ENCODE measurements at regions not wholly inside any gene's neighbourhood (a gene's known extent, or its start where the extent isn't known, plus 50 kb on each side); places are given as distances from the start of the nearest gene placed in this dataset.

DNA sequence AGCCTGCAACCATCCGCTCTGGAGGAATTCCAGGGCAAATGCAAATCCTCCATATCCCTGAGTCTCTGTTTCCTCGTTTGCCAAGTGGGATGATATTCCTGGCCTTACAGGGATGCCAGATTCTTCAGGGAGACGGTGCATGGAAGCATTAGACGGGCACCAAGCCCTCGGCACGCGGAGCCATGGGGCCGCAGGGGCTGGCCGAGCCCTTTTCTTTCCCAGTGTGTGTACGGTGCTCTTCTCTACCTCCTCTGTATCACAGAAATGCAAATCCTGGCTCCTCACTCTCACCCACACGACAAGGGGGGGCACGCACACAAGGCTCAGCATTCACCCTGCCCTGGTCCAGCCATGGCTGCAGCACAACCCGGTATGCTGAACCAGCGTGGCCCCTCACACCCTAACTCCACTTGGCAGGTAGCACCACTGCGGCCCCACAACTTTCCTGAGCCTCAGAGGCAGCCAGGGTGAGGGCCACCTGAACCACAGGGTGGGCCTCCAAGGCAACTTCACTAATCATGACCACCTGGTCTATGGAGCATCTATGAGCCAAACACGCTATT lies 64.1 kb upstream of the SALL3 start:
- Mint-ChIP-seq H3K27me3 (ENCODE audit: low read depth) (peaks cover 4% of the 10 kb centered on the region), H3K27ac (ENCODE audit: unreplicated experiment) (no peak overlapping the region), H3K9me3 (peaks cover 8% of the 10 kb centered on the region), H3K4me3 (no peak overlapping the region), H3K4me1 (peaks cover 4% of the 10 kb centered on the region), H3K36me3 (ENCODE audit: low read depth) (peaks cover 3% of the 10 kb centered on the region)
- DNase-seq (ENCODE audit: low read depth, low spot score): no peak
- TF ChIP-seq, protein P1, sequence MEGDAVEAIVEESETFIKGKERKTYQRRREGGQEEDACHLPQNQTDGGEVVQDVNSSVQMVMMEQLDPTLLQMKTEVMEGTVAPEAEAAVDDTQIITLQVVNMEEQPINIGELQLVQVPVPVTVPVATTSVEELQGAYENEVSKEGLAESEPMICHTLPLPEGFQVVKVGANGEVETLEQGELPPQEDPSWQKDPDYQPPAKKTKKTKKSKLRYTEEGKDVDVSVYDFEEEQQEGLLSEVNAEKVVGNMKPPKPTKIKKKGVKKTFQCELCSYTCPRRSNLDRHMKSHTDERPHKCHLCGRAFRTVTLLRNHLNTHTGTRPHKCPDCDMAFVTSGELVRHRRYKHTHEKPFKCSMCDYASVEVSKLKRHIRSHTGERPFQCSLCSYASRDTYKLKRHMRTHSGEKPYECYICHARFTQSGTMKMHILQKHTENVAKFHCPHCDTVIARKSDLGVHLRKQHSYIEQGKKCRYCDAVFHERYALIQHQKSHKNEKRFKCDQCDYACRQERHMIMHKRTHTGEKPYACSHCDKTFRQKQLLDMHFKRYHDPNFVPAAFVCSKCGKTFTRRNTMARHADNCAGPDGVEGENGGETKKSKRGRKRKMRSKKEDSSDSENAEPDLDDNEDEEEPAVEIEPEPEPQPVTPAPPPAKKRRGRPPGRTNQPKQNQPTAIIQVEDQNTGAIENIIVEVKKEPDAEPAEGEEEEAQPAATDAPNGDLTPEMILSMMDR (conservative IDR thresholded peaks at IDR 0.05): no peak

DNA sequence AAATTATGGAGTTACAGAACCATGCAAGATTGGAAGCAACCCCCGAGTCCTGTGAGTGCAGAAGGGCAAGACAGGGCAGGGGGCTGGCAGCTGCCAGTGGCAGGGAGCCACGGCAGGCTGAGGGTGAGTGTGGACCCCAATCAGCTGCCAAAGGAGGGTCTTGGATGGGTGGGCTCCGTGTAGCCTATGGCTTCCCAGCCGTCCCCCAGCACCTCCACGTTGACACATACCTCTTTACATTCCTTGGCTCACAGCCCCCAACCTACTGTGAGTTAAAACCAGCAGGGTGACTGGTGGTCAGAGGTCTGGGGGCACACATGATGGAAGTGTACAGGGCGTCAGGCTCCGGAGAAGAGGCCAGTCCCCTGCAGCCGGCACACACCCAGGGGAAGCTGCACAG lies 60.9 kb upstream of the SALL3 start:
- peaks cover 4% of the 10 kb centered on the region for H3K27me3 Mint-ChIP-seq (ENCODE audit: low read depth)
- H3K9me3 Mint-ChIP-seq: peaks cover 8% of the 10 kb centered on the region
- DNase-seq (ENCODE audit: low read depth, low spot score): no peak
- peaks cover 3% of the 10 kb centered on the region for H3K36me3 Mint-ChIP-seq (ENCODE audit: low read depth)
- no peak overlapping the region for H3K27ac Mint-ChIP-seq (ENCODE audit: unreplicated experiment)
- TF ChIP-seq, protein P1 (conservative IDR thresholded peaks at IDR 0.05): no peak
- H3K4me1 Mint-ChIP-seq: peaks cover under 1% of the 10 kb centered on the region
- no peak overlapping the region for H3K4me3 Mint-ChIP-seq

DNA sequence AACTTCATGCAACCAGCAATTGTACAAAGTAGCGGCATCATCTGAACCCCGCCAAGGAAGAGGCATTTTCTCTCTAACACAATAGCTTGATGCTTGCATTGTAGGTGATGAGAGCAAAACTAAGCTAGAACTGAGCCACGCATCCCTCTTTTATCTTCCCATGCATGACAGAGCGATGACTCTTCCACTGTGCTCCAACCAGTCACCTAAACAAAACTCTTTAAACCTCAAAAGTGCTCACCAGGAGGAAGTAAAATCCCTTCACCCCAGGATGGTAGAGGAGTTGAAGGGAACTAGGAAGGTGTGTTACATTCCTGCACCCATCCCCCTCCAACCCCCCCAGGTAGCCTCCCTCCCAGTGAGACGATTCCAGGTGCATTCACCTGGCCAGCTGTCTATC lies 59.7 kb upstream of the SALL3 start:
- H3K36me3 Mint-ChIP-seq (ENCODE audit: low read depth): peaks cover 3% of the 10 kb centered on the region
- H3K27ac Mint-ChIP-seq (ENCODE audit: unreplicated experiment): no peak overlapping the region

DNA sequence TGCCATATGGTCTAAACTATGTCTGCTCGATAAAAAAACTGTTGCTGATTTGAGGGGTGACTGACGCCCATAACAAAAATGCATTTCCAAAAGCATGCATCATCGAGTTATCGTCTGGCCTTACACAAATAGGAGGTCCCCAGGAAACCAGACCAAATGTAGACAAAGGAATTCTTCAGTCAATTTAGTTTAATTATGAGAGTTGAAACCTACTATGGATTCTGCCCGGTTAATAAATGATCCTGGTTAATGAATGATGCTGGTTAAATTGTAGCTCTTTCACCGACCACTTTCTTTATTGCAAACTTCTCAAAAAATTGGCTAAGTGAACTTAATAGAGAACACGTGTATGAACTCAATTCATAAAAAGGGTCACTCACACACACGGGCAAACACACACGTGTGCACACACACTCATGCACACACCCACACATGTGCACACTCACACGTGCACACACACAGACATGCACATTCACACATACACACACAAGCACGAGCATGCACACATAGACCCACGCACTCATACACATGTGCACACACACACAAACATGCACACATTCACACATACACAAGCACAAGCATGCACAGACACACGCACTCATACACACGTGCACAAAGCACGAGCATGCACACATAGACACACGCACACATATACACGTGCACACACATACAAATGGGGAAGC lies 59.0 kb upstream of the SALL3 start:
- Mint-ChIP-seq H3K9me3 (peaks cover 8% of the 10 kb centered on the region), H3K36me3 (ENCODE audit: low read depth) (peaks cover 3% of the 10 kb centered on the region), H3K27ac (ENCODE audit: unreplicated experiment) (no peak overlapping the region), H3K4me3 (no peak overlapping the region), H3K4me1 (no peaks in the 10 kb centered on the region), H3K27me3 (ENCODE audit: low read depth) (peaks cover 4% of the 10 kb centered on the region)
- TF ChIP-seq, protein P1 (conservative IDR thresholded peaks at IDR 0.05): no peak
- no peak for DNase-seq (ENCODE audit: low read depth, low spot score)

More for the DNA sequence above, 59.7 kb upstream of the SALL3 start:
- Mint-ChIP-seq H3K4me3 (no peak overlapping the region), H3K27me3 (ENCODE audit: low read depth) (peaks cover 4% of the 10 kb centered on the region), H3K4me1 (no peaks in the 10 kb centered on the region), H3K9me3 (peaks cover 8% of the 10 kb centered on the region)
- DNase-seq (ENCODE audit: low read depth, low spot score): no peak
- TF ChIP-seq, protein P1 (conservative IDR thresholded peaks at IDR 0.05): no peak

DNA sequence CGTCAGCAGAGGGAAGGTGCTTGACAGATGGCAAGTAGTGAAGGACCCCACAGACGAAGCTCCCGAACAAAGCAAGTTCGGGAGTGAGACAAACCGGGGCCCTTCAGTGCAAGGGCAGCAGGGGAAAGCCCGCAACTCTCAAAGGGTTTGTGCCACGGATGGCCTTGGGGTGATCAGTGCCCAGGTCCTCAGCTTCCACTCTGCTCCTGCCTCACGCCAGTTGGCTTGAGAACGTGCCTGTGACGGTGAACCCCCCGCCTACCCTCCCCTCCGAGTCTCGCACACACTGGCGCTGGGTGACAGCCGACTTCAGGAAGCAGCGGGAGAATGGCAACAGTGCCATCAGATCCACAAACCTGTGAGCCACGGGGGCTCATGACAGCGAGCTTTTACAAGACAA lies 56.8 kb upstream of the SALL3 start:
- Mint-ChIP-seq H3K36me3 (ENCODE audit: low read depth) (no peaks in the 10 kb centered on the region), H3K4me3 (no peak overlapping the region), H3K9me3 (peaks cover 2% of the 10 kb centered on the region), H3K27ac (ENCODE audit: unreplicated experiment) (no peak overlapping the region), H3K4me1 (no peaks in the 10 kb centered on the region), H3K27me3 (ENCODE audit: low read depth) (peaks cover 4% of the 10 kb centered on the region)
- TF ChIP-seq, protein P1 (conservative IDR thresholded peaks at IDR 0.05): no peak
- no peak for DNase-seq (ENCODE audit: low read depth, low spot score)

Measured in neural crest cell (in vitro differentiated cells).